HepG2 (cell line): ENCODE measurements at regions not wholly inside any gene's neighbourhood (a gene's known extent, or its start where the extent isn't known, plus 50 kb on each side); places are given as distances from the start of the nearest gene placed in this dataset.

Source experiments
- ARHGAP35 ChIP-seq: sonication (generic); formaldehyde crosslinking; IDR thresholded peaks from 2 replicates; pipeline ENCODE4 v1.9.0; 2022; ENCODE audit warnings: mild to moderate bottlenecking, inconsistent platforms, moderate library complexity, missing genetic modification reagents, borderline replicate concordance
- ATF2 ChIP-seq: sonication (generic); formaldehyde crosslinking; IDR thresholded peaks from 2 replicates; pipeline ENCODE4 v1.4.0; 2020; ENCODE audit warnings: missing genetic modification reagents
- CTCF ChIP-seq: sonication (generic); formaldehyde crosslinking; IDR thresholded peaks from 2 replicates; pipeline ENCODE4 v1.5.0; 2020; ENCODE audit warnings: mild to moderate bottlenecking, missing genetic modification reagents, moderate library complexity
- DMTF1 ChIP-seq: sonication (generic); formaldehyde crosslinking; IDR thresholded peaks from 2 replicates; pipeline ENCODE4 v1.4.0; 2020; ENCODE audit warnings: mild to moderate bottlenecking, missing genetic modification reagents
- DR1 ChIP-seq: sonication (generic); formaldehyde crosslinking; IDR thresholded peaks from 2 replicates; pipeline ENCODE4 v1.8.0; 2021; ENCODE audit warnings: mild to moderate bottlenecking, missing genetic modification reagents, inconsistent platforms
- KAT7 ChIP-seq: IDR thresholded peaks from 2 replicates; pipeline ENCODE4 v1.6.1; 2018; ENCODE audit warnings: borderline replicate concordance, missing compliant biosample characterization
- LCORL ChIP-seq, 2 experiments: fragments of 450-650 bp in 1 of 2; sonication (generic) in 1 of 2; formaldehyde crosslinking in 1 of 2; IDR thresholded peaks; 2 replicates each; pipeline versions ENCODE4 v1.5.0 to v1.6.1; 2017 to 2020; ENCODE audit warnings: antibody characterized with exemption in 1 of 2, missing genetic modification reagents in 1 of 2
- MAX ChIP-seq: IDR thresholded peaks from 2 replicates; pipeline ENCODE4 v1.6.1; 2012; ENCODE audit warnings: inconsistent platforms
- POLR2A ChIP-seq, 2 experiments: IDR thresholded peaks; 2 replicates each; pipeline ENCODE4 v1.6.1; 2011; ENCODE audit warnings: low read depth in 2 of 2, low read length in 2 of 2, mild to moderate bottlenecking in 1 of 2, moderate library complexity in 1 of 2; ENCODE audit not compliant: insufficient read depth in 1 of 2
- POLR2AphosphoS5 ChIP-seq: IDR thresholded peaks from 2 replicates; pipeline ENCODE4 v1.6.1; 2012; ENCODE audit warnings: low read depth, low read length
- REST ChIP-seq, 2 experiments: IDR thresholded peaks; 2 replicates each; pipeline ENCODE4 v1.6.1; 2011 to 2012; ENCODE audit warnings: low read length in 2 of 2, borderline replicate concordance in 1 of 2, low read depth in 1 of 2, mild to moderate bottlenecking in 1 of 2, moderate library complexity in 1 of 2
- SALL2 ChIP-seq: sonication (generic); formaldehyde crosslinking; IDR thresholded peaks from 2 replicates; pipeline ENCODE4 v1.8.1; 2023; ENCODE audit warnings: mild to moderate bottlenecking, missing genetic modification reagents, inconsistent platforms
- SNRNP70 ChIP-seq: fragments of 200-400 bp; formaldehyde crosslinking; IDR thresholded peaks from 2 replicates; pipeline ENCODE4 v1.6.1; 2017; ENCODE audit warnings: mild to moderate bottlenecking, low read depth, low read length, moderate library complexity
- SP2 ChIP-seq: sonication (generic); formaldehyde crosslinking; IDR thresholded peaks from 2 replicates; pipeline ENCODE4 v1.5.1; 2020; ENCODE audit warnings: mild to moderate bottlenecking, missing genetic modification reagents

GRCh38 chr14:85071447-85071846, 458.5 kb upstream of the FLRT2 start:
- TF ChIP-seq ATF2 (CRISPR knock-in tag) (no peak), REST (IDR thresholded peaks at IDR 0.05; ENCODE audit: borderline replicate concordance in 1 of 2, low read depth in 1 of 2, low read length in 2 of 2) (no peak), DMTF1 (CRISPR knock-in tag) (no peak), KAT7 (CRISPR knock-in tag) (no peak), CTCF (no peak), SP2 (no peak), ARHGAP35 (CRISPR knock-in tag) (no peak), LCORL (IDR thresholded peaks at IDR 0.05) (no peak), LCORL (CRISPR knock-in tag; IDR thresholded peaks at IDR 0.05) (no peak), DR1 (CRISPR knock-in tag) (no peak), SNRNP70 (no peak), POLR2A (IDR thresholded peaks at IDR 0.05; ENCODE audit: insufficient read depth in 1 of 2, low read depth in 2 of 2, low read length in 2 of 2) (no peak), SALL2 (no peak), POLR2AphosphoS5 (no peak), MAX (no peak)
